SH-SY5Y (cell line): ENCODE measurements at regions not wholly inside any gene's neighbourhood (a gene's known extent, or its start where the extent isn't known, plus 50 kb on each side); places are given as distances from the start of the nearest gene placed in this dataset.

Experiments used
- GATA2 ChIP-seq: IDR thresholded peaks from 2 replicates; pipeline ENCODE4 v1.6.1; 2011; ENCODE audit warnings: mild to moderate bottlenecking, low read depth, low read length
- GATA3 ChIP-seq: IDR thresholded peaks from 2 replicates; pipeline ENCODE4 v1.6.1; 2011; ENCODE audit warnings: low read depth, mild to moderate bottlenecking, low read length, moderate library complexity

GRCh38 chr7:13633857-13634256 is 355.6 kb downstream of the ETV1 start:
- no peak for TF ChIP-seq GATA3
- no peak for TF ChIP-seq GATA2
